GM12878 (cell line): ENCODE measurements at regions not wholly inside any gene's neighbourhood (a gene's known extent, or its start where the extent isn't known, plus 50 kb on each side); places are given as distances from the start of the nearest gene placed in this dataset.

Experiments
- ATAC-seq: fragments of 200-7000 bp; cut with Tn5 transposase; 3 replicates; pipeline ENCODE4 v1.9.1; 2020; ENCODE audit warnings: mild to moderate bottlenecking, moderate library complexity
- BruUV-seq: library from RNA; stranded (reverse); fragments of 400-500 nt; replicated peaks from 2 replicates; lab custom pipeline; 2021; lab: Mats Ljungman, UMichigan
- CTCF ChIA-PET: fragments of 300-600 bp; sonication (Branson Sonifier 250); formaldehyde crosslinking; extraction: SDS; loops from one replicate; lab custom pipeline; 2021; ENCODE audit warnings: inconsistent platforms; lab: Yijun Ruan, JAX
- POLR2A ChIA-PET: fragments of 350-600 bp; formaldehyde crosslinking; extraction: SDS; loops from one replicate; lab custom pipeline; 2021; ENCODE audit warnings: inconsistent platforms; lab: Charles Lee
- RAD21 ChIA-PET: fragments of 300-600 bp; sonication (Branson Sonifier 250); formaldehyde crosslinking; loops from one replicate; lab custom pipeline; 2023; ENCODE audit warnings: antibody characterized with exemption; ENCODE audit not compliant: unreplicated experiment; lab: Charles Lee
- SMC1A ChIA-PET: fragments of 300-600 bp; sonication (Branson Sonifier 250); formaldehyde crosslinking; loops from one replicate; lab custom pipeline; 2023; ENCODE audit not compliant: unreplicated experiment, uncharacterized antibody; lab: Charles Lee
- DNase-seq: peaks from one replicate; pipeline ENCODE4 v3.0.0-alpha.2; 2011; ENCODE audit warnings: low read depth, low spot score
- FAIRE-seq: peaks from 3 replicates; lab custom pipeline; 2011; peaks lifted over from hg19 to GRCh38; lab: Jason Lieb, UNC
- H2AFZ ChIP-seq: 2 replicates; pipeline ENCODE4 v1.6.0; 2011; ENCODE audit warnings: low read depth, low read length, control low read depth; ENCODE audit not compliant: control insufficient read depth
- H3K27ac ChIP-seq: 2 replicates; pipeline ENCODE4 v1.5.1; 2011; ENCODE audit warnings: control low read depth; ENCODE audit not compliant: control insufficient read depth, insufficient read depth
- H3K27me3 ChIP-seq, 2 experiments: replicated peaks in 1 of 2; 2 replicates each; pipeline versions ENCODE4 v1.6.0 to v1.6.1; 2011; ENCODE audit warnings: low read length in 1 of 2; ENCODE audit not compliant: control insufficient read depth in 2 of 2, insufficient read depth in 2 of 2
- H3K36me3 ChIP-seq, 2 experiments: 2 replicates each; pipeline ENCODE4 v1.5.1; 2011; ENCODE audit warnings: low read length in 1 of 2; ENCODE audit not compliant: control insufficient read depth in 2 of 2, insufficient read depth in 2 of 2
- H3K4me1 ChIP-seq: 2 replicates; pipeline ENCODE4 v1.6.1; 2011; ENCODE audit warnings: mild to moderate bottlenecking, low read length, moderate library complexity, mixed read lengths; ENCODE audit not compliant: control insufficient read depth, insufficient read depth
- H3K4me2 ChIP-seq: 2 replicates; pipeline ENCODE4 v1.6.0; 2011; ENCODE audit warnings: control low read depth; ENCODE audit not compliant: control insufficient read depth, insufficient read depth
- H3K4me3 ChIP-seq: fragments of 200-600 bp; sonication (generic); 2 replicates; pipeline ENCODE4 v1.5.1; 2016
- H3K79me2 ChIP-seq: 2 replicates; pipeline ENCODE4 v1.6.0; 2011; ENCODE audit warnings: low read length; ENCODE audit not compliant: control insufficient read depth, insufficient read depth
- H3K9ac ChIP-seq: 2 replicates; pipeline ENCODE4 v1.8.0; 2011; ENCODE audit warnings: low read length, control low read depth, mixed read lengths; ENCODE audit not compliant: control insufficient read depth, insufficient read depth
- H3K9me3 ChIP-seq: replicated peaks from 3 replicates; pipeline ENCODE4 v1.5.1; 2011; ENCODE audit warnings: mild to moderate bottlenecking, low read length; ENCODE audit not compliant: control insufficient read depth, insufficient read depth
- H4K20me1 ChIP-seq: 2 replicates; pipeline ENCODE4 v1.6.0; 2011; ENCODE audit not compliant: control insufficient read depth, insufficient read depth
- CHD1 ChIP-seq: IDR thresholded peaks from 2 replicates; pipeline ENCODE4 v1.6.1; 2012; ENCODE audit warnings: low read depth, low read length, improper control_type of control experiment
- LARP7 ChIP-seq: fragments of 450-650 bp; IDR thresholded peaks from 2 replicates; pipeline ENCODE4 v1.6.1; 2017; ENCODE audit warnings: mild to moderate bottlenecking
- MEF2A ChIP-seq: IDR thresholded peaks from 2 replicates; pipeline ENCODE4 v1.6.1; 2011; ENCODE audit warnings: low read depth, mild to moderate bottlenecking, low read length, moderate library complexity; ENCODE audit not compliant: insufficient read depth
- MTA2 ChIP-seq: fragments of 450-650 bp; IDR thresholded peaks from 2 replicates; pipeline ENCODE4 v1.6.1; 2016; ENCODE audit warnings: low read depth, mild to moderate bottlenecking, moderate library complexity
- YBX1 ChIP-seq: fragments of 450-650 bp; IDR thresholded peaks from 2 replicates; pipeline ENCODE4 v1.6.1; 2016; ENCODE audit warnings: antibody characterized with exemption
- YY1 ChIP-seq: IDR thresholded peaks from 2 replicates; pipeline ENCODE4 v1.6.1; 2011; ENCODE audit warnings: low read depth, mild to moderate bottlenecking, low read length
- WGBS: methylation state at CpG from one replicate; pipeline ENCODE4 v1.1.6; 2016; ENCODE audit warnings: low lambda C conversion rate; ENCODE audit not compliant: insufficient replicate concordance, insufficient coverage; ENCODE audit errors: missing lambda C conversion rate; 5-methylcytosine and 5-hydroxymethylcytosine counted together
- in situ Hi-C: fragments of 300-500 bp; cut with MboI; formaldehyde crosslinking; loops from 9 replicates; pipeline ENCODE4 v1.14.3; 2018; ENCODE audit warnings: mixed read lengths
- intact Hi-C: fragments of 100-400 bp; cut with micrococcal nuclease; formaldehyde crosslinking; loops from one replicate; pipeline ENCODE4 v1.14.2; 2022; ENCODE audit not compliant: unreplicated experiment
- TF ChIP-seq, protein P1 (sequence below): fragments of 450-650 bp; IDR thresholded peaks from 2 replicates; pipeline ENCODE4 v1.6.1; 2016; ENCODE audit warnings: mild to moderate bottlenecking
- TF ChIP-seq, protein P2 (sequence below): IDR thresholded peaks from 2 replicates; pipeline ENCODE4 v1.6.1; 2011; ENCODE audit warnings: borderline replicate concordance, low read depth, mild to moderate bottlenecking, moderate library complexity, low read length; ENCODE audit not compliant: insufficient read depth, poor library complexity, severe bottlenecking
- TF ChIP-seq, protein P3 (sequence below): IDR thresholded peaks from 2 replicates; pipeline ENCODE4 v1.6.1; 2011; ENCODE audit warnings: borderline replicate concordance, low read depth, mild to moderate bottlenecking, moderate library complexity, mixed read lengths, low read length; ENCODE audit not compliant: insufficient read depth; ENCODE audit errors: extremely low read length

DNA sequence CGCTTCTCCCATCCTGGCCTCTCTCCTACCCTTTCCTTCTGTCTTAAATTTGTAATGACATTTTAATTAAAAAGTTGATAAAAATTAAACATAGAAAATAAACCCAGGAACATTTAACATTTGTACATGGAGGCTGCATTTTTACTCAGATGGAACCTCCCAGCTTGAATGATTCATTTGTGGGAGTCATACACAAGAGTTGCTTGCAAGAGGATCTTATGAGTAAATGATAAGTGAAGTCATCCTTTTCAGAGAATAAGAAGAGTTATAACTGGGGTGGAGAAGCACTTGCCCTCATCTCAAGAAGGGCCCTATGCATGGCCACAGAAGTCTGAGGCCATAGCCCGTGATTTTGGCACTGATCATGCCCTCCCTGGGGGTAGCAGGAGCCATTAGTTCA is 482.9 kb upstream of the BOD1L1 start:
- no peak for FAIRE-seq
- intact Hi-C loops = no loop called here

DNA sequence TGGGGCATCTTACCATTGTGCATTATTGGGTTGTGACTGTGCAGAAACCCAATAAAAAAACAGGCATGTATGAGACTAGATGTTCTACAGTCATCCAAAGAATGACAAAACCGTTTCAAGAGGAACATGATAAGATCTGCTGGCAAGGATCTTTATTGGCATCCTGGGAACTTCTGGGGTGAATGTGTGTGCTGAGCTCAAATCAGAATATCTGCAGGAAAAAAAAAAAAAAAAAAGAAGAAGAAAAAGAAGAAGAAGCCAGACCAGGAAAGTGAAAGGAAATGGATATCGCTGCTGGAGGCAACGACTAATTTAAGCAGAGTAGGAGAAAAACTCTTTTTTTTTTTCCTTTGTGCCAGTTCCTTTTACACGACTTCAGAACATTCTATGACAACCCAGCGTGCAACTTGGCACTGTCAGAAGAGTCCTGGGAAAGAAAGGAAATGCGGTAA is 484.2 kb upstream of the BOD1L1 start:
- Histone ChIP-seq H3K27ac (no peak overlapping the region), H3K36me3 (no peaks in the 10 kb centered on the region), H3K27me3 (no peaks in the 10 kb centered on the region), H3K79me2 (no peaks in the 10 kb centered on the region), H3K9ac (no peak overlapping the region), H3K9me3 (no peaks in the 10 kb centered on the region; the same call in 2 of the 3 replicates), H3K4me1 (no peaks in the 10 kb centered on the region), H3K4me3 (no peak overlapping the region), H3K4me2 (no peak overlapping the region), H4K20me1 (no peaks in the 10 kb centered on the region), H2AFZ (no peak overlapping the region)
- POLR2A ChIA-PET = no interaction called here
- in situ Hi-C loops (no loop called here), intact Hi-C loops (no loop called here)
- CTCF ChIA-PET = interaction anchor here (1.2 kb wide), 1 partner anchor 11 kb away, joined by 3 read pairs; no protein-coding TSS in a partner anchor
- FAIRE-seq = no peak
- no TSS peak for BruUV-seq
- 0% methylated on average over 6 of the region's 6 CpGs for WGBS
- DNase-seq = no peak
- SMC1A ChIA-PET = interaction anchor here (1.7 kb wide), 1 partner anchor 11 kb away, joined by 4 read pairs; no protein-coding TSS in a partner anchor
- TF ChIP-seq, protein P1, sequence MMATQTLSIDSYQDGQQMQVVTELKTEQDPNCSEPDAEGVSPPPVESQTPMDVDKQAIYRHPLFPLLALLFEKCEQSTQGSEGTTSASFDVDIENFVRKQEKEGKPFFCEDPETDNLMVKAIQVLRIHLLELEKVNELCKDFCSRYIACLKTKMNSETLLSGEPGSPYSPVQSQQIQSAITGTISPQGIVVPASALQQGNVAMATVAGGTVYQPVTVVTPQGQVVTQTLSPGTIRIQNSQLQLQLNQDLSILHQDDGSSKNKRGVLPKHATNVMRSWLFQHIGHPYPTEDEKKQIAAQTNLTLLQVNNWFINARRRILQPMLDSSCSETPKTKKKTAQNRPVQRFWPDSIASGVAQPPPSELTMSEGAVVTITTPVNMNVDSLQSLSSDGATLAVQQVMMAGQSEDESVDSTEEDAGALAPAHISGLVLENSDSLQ = no peak
- TF ChIP-seq MTA2 = no peak
- TF ChIP-seq, protein P2, sequence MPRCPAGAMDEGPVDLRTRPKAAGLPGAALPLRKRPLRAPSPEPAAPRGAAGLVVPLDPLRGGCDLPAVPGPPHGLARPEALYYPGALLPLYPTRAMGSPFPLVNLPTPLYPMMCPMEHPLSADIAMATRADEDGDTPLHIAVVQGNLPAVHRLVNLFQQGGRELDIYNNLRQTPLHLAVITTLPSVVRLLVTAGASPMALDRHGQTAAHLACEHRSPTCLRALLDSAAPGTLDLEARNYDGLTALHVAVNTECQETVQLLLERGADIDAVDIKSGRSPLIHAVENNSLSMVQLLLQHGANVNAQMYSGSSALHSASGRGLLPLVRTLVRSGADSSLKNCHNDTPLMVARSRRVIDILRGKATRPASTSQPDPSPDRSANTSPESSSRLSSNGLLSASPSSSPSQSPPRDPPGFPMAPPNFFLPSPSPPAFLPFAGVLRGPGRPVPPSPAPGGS = no peak
- RAD21 ChIA-PET = interaction anchor here (0.6 to 0.7 kb wide), 2 partner anchors 43 to 354 kb away, joined by 3 read pairs; no protein-coding TSS in a partner anchor
- ATAC-seq = no peak

More for the DNA sequence above, 482.9 kb upstream of the BOD1L1 start:
- no peaks in the 10 kb centered on the region for H3K79me2 ChIP-seq
- ChIA-PET SMC1A (interaction anchor here (1.7 kb wide), 1 partner anchor 12 kb away, joined by 4 read pairs; no protein-coding TSS in a partner anchor), POLR2A (no interaction called here), RAD21 (no interaction called here), CTCF (interaction anchor here (1.2 kb wide), 1 partner anchor 12 kb away, joined by 3 read pairs; no protein-coding TSS in a partner anchor)
- no TSS peak for BruUV-seq
- 48% methylated on average over 2 of the region's 2 CpGs for WGBS
- DNase-seq (no peak), ATAC-seq (no peak)
- H3K4me3 ChIP-seq = no peak overlapping the region
- no peak overlapping the region for H2AFZ ChIP-seq
- TF ChIP-seq YBX1 = no peak
- no peak for TF ChIP-seq CHD1
- TF ChIP-seq YY1 = no peak
- no peak for TF ChIP-seq MEF2A
- TF ChIP-seq LARP7 = no peak
- TF ChIP-seq, protein P3, sequence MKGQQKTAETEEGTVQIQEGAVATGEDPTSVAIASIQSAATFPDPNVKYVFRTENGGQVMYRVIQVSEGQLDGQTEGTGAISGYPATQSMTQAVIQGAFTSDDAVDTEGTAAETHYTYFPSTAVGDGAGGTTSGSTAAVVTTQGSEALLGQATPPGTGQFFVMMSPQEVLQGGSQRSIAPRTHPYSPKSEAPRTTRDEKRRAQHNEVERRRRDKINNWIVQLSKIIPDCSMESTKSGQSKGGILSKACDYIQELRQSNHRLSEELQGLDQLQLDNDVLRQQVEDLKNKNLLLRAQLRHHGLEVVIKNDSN = no peak
- H3K27ac ChIP-seq = no peak overlapping the region
- H3K4me1 ChIP-seq = no peaks in the 10 kb centered on the region
- no peak overlapping the region for H3K9ac ChIP-seq
- in situ Hi-C loops = no loop called here
- H3K36me3 ChIP-seq = no peaks in the 10 kb centered on the region
- no peak overlapping the region for H3K4me2 ChIP-seq
- no peaks in the 10 kb centered on the region for H3K27me3 ChIP-seq
- H4K20me1 ChIP-seq = no peaks in the 10 kb centered on the region
- no peaks in the 10 kb centered on the region; the same call in 2 of the 3 replicates for H3K9me3 ChIP-seq
